Stimulated activated CD8-positive, alpha-beta memory T cell treated with anti-CD3 and anti-CD28 coated beads, Interleukin-15, amount 100 ng/mL, for 4 hours (primary cell): ENCODE measurements at regions not wholly inside any gene's neighbourhood (a gene's known extent, or its start where the extent isn't known, plus 50 kb on each side); places are given as distances from the start of the nearest gene placed in this dataset.

ENCODE experiments used
- DNase-seq, 2 donors: peaks; one replicate each; pipeline ENCODE4 v3.0.0-alpha.2; 2020; ENCODE audit warnings: low read depth in 2 of 2

DNA sequence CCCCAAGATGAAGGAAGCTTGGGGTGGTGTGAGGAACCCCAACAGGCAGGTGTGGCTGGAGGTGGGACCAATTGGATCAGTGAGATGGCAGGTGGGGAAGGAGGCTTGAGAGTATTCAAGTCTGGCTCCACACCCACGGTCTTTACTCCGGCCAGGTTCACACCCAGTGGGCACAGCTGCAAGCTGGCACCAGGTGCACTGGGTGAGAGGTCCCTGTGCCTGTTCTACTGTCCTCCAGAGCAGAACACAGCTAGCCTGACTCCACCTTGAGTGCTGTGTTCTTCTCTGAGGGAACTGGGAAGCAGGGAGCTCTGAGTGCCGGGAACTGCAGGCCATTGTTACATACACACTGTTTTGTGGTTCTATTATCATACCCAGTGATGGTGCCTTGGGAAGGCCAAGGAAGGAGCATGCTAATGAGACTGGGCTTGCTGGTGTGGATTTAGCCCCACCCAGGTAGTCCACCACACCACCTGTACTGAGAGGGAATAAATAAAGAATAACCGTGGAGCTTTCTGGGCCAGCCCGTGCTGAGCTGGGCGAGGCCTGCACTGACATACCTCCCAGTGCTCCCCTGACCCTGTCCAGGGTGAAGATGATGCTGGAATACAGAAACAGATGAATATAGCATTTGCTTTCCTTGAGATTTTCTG, 93.4 kb downstream of the ABHD5 start:
- no peak for DNase-seq

DNA sequence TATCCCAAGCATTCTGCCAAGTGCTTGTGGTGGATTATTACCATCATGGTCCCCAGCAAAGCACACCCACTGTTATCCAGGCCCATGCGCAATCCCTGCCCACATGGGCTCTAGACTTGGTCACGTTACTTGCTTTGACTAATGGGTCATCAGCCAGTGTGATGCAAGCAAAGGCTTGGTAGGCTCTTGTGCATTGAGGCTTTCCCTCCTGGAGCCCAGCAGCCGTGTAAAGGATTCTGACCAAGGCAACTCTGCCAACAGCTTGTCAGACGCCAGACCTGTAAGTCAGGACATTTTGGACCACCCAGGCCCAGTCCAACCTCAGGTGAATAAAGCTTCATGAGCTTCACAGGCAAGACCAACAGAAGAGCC, 93.9 kb downstream of the ABHD5 start:
- DNase-seq: no peak

DNA sequence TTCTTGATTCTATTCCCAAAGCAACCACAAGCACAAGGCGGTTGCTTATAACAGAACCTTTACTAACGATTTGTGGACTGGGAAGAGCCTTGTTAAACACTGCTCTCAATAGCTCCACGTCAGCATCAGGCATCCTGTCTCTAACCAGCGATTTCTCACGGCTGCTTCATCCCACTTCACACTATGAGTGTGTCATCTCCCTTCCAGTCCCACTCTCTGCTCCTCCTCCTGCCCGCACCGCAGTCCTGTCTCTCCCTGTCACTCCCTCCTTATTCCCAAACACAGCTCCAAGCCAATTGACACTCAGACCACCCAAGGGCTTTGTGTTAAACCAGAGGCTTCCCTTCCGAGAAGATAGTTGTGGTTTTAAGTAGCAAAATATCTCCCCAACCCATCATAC, 94.8 kb downstream of the ABHD5 start:
- DNase-seq: no peak

DNA sequence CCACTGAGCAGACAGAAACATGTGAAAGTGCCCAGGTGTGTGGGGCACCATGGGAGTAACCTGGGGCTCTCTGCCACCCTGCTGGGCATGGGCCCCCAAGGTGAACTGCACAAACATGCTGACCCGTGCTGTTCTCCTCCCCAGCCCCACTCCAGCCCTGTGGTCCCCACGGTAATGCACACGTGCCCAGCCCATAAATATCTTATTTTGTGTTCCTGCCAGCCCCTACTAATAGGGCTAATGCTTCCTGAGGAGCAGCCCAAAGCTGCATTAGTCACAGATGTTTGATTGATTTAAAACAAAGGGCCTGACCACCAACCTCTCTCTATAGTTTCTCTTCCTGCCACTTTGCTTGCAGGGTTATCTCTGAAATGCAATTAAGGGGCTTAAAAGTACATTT, 95.4 kb downstream of the ABHD5 start:
- DNase-seq: no peak

DNA sequence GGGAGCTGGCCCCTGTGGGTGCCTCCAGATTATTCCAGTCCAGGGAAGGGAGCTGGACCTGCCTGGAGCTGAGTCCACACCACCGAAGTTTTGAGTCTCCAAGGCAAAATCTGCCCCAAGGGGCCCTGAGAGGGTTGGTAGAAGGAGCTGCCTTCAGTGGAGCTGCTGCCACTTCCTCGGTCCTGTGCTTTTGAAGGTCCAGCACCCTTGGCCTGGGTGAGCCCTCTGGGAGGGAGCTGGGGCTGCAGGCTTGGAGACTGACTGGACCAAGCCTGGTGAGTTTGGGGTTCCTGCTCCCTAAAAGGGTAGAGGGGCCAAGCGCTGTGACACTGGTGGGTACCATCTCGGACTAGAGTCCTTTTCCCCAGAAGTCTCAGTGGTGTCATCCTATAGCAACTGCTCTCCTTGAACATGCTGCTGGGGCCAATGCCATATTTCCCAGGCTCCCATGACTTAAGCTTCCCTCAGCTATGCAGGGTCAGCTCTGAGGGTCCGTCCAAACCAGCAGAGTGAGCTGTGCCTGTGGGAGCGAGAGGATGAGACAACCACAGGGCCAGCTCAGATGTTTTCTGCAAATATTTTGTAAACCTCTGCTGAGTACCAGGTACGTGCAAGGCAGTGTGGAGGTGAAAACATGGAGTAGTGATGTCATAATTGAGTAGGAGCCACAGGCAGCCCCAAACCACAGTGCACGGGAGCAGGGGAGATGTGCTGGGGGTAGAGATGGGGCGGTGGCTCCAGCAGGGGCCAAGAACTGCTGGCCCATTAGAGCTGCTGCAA, 96.0 kb downstream of the ABHD5 start:
- no peak for DNase-seq

DNA sequence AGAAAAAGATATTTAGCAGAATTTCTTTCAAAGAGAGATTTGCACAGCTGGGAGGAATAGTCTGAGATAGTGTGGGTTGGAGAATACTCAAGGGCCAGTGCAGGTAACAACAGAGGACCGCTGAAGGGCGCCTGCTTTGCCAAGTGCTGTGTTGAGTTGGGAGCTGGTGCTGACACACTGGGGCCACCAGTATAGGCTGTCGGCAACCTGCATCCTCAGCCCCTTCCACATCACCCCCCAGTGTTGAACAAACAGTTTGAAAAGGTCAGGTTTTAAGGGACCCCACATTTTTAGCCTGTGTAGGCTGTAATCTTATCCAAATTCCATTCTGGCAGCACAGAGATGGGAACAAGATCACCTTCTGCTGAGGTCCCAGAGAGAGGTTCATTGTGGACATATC, 96.6 kb downstream of the ABHD5 start:
- DNase-seq: no peak

DNA sequence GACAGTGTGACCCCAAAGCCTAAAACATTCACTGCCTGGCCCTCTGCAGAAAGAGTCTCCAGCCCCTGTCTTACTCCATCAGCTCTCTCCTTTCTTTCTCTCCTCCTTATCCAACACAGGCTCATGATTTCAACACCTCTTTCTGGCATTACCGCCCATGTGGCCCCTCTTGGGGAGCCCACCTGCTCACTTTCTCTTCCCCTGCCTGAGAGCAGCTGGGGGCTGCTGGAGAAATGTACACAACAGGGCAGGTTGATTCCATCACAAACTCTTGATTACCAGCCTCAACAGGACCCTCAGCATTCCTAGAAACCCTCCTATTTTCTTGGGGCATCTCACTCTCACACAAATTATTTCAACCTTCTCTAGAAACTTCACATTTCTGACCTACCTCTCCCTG, 98.3 kb downstream of the ABHD5 start:
- DNase-seq: no peak

DNA sequence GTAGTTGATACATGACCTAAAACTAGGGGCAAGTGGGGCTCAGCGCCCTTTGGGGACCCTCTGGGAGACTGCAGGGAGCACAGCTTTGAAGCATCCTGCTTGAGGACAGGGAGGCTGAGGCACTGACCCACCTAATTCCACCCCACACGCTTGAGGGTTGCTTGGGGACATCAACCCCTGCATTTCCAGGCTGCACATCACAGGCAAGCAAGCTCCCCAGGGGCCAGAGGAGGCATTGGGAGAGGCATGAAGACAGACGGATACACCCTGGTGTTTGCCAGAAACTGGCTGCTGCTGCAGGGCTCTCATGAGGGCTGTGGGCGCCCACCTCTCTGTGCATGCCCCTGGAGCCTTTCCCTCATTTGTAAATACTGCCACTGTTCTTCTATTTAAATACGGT, 99.3 kb downstream of the ABHD5 start:
- DNase-seq: no peak

DNA sequence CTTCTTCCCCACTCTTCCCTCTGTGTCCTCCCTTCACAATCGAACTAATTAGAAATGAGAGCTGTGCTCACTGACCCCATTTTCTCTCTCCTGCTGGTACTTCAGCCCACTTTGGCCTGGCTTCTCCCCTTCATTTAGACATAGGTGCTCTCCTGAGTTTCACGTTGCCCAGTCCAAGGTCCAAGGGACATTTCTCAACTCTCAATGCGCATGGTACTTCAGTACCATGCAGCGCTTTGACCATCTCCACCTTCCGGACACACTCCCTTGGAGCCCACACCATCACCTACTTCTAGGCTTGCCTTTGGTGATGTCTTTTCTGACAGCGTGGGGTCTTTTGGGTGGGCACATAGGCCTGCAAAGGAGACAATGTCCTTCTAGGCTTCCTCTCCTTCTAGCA, 99.7 kb downstream of the ABHD5 start:
- DNase-seq: no peak

DNA sequence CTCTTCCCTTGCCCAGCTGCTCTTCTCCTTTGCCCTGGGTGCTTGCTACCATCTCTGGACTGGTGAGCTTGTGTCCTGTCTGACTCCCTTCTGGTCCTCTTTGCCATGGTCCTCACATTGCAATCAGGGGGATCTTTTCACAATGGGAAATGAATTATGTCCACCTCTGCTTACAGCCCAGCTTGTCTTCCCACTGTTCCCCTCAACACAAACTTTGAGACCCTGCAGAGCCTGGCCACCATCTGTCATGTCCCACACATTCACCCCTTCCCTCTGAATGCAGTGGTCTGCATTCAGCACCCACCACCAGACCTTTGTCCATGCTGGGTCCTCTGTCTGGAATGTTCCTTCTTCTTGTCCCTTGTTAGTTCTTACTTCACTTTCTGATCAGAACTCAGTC, 100.5 kb downstream of the ABHD5 start:
- DNase-seq: no peak

DNA sequence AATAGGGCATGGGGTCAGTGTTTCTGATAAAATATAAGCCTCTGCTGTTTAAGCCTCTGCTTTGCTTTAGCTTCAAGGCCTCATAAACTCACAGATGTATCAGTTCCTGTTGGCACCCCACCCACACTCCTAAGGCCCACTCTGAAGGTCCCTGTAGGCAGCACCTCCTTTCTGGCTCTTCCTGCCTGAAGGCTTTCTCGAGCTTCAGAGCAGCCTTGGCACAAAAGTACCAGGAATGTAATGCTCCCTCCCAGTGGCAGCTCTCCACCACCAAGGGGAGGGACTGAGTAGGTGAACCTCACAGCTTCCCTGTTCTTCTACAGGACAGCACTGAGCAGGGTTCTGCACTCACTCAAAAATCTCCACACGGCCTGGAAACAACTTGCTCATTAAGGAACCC, 102.2 kb downstream of the ABHD5 start:
- DNase-seq: no peak

DNA sequence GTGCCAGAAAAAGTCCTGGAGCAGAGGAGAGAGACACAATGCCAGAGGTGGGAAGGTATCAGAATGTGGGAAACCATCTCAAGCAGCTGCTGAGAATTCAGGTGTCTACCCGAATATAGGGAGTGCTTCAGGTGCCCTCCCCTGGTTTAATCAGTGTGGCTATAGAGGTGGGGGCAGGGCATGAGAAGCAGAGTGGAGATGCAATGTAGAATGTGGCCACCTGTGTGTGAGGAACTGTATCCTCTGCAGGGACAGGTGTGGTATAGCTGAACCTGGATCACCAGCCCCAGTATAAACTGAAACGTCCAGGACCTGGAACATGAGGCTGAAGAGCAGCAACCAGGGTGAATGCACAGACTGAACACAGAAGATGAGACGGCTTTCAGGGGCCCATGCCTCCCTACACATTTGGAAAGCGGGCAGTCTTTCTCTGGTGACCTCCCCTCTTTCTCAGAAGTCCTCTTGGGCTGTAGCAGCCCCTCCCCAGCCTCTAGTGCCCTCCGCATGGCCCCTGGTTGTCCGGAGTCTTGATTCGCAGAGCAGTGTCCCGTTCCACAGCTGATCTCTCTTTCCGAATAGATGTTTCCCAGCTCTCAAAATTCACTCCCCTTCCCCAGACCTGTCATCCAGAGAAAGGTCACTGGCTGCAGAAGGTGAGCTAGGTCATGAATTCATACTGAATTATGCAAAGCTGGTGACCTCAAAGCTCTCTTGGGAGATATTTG, 103.1 kb downstream of the ABHD5 start:
- no peak for DNase-seq

DNA sequence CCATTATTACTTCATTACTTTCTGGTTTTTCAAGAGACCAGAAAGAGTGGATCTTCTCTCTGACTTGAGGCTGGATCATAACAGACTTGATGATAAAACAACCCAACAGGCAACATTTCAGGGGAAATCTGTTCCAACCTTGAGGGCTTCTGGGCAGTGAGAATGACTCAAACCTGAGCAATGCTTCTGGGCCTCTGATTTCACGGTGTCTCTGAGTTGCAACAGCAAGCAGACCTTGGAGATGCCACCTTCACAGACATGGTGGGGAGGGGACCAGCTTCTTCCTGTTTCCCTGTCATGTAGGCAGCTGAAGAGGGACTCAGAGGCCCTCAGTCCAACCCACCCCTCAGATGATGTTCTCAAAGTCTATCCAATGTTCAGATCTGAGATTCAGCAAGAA, 104.0 kb downstream of the ABHD5 start:
- DNase-seq: no peak

DNA sequence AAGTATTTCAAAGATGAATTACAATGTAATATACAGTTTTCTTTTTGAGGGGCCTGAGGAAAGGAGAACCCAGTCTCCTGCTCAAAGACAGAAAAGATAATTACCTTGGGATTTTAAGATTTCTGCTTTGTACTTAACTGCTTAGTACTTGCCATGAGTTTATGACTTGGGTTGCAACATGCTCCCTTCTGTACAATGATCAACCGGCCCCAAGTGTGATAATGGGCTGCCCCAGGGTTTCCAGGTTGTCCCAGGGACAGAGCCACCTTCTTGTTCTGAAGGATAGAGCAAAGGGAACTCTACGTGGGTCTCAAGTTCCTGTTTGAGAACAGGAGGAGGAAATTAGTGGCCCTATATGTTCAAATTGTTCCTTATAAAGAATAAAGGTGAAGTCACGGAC, 104.8 kb downstream of the ABHD5 start:
- no peak for DNase-seq

DNA sequence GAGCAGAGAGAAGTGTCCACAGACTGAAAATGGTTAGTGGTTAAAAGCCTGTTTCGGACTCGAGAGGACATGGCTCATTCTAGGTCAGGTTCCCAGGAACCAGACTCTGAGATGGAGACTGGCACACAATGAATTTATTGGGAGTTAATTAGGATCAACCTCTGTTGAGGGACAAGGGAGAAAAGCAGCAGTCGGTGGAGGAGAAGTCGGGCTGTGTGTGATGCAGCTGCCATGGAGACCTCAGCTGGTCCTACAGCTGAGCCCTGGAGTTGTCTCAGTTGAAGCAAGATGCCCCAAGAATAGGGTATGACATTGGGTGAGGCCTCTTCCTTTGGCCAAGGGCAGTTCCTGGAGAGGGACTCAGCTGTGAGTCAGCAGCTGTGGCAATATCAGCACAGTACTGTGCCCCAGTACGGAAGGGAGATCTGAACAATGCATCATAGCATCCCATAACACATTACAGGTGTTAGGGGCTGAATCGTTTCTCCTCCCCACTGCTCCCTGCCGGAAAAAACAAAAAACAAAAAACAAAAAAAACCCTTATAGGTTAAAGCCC, 105.4 kb downstream of the ABHD5 start:
- no peak for DNase-seq

DNA sequence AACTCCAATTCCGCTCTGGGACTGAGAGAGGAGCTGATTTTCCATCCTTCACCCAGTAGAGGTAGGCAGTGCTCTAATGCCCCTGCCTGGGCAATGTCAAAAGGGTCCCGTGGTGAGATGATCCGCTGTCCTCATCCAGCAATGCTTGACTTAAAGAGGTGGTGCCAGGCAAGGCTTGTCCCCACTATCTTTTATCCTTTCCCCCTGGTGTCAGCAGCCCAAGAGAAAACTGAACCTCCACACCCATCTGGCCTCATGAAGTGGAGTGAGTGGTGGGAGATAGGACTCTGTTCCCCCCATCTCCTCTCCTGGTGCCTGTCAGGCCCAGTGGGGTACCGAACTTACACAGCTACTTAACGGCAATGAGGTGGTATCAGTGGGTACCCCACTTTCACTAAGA, 107.1 kb downstream of the ABHD5 start:
- DNase-seq: no peak

DNA sequence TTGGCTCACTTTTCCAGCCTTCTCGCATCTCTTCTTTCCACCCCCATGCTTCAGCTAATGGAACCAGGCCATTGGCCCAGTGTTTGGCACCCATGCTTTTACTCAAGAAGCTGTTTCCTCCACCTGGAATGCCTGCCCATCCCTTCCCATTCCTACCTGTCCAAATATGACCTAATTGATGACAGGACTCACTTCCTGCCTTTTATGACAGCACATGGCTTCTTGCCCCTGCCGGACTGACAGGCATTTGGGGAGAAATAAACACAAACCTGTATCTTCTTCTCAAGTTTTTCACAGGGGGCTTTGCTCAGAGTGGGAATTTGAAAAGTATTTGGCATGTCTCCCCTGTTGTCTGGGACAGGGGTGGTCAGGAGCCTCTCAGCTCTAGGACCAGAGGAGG, 120.1 kb downstream of the ABHD5 start:
- DNase-seq: no peak

DNA sequence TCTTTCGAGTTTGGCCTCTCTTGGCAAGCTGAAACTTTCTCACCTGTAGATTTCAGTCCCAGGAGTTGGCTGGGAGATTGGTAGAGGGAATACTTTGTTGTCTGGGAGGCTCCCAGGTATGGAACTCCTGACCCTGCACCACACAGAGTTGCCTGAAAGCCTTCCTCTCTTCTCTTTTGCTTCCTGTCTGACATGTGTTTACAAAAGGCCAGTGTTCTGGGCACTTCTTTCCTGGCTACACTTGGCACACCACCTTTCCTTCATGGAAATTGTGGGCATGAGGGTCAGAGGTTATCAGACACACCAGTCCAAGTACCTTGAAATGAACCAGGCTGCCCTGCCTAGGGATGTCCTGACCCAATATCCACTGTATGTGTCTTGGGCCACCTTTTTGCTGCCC, 123.7 kb downstream of the ABHD5 start:
- no peak for DNase-seq

DNA sequence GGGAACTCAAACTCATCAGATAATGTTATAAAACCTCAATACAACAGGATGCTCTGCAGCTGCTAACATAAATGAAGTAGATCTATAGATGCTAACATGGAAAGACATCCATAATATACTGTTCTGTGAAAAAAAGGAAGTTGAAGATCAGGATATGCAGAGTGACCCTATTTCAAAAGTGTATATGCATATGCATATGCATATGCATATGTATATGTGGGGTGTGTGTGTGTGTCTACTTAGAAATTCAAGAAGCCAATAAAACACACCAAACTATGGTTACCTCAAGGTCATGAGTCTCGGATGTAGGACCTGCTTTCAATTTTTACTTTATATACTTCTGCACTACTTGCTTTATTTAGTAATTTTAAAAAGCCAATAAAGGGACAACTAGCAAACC, 125.6 kb downstream of the ABHD5 start:
- no peak for DNase-seq

DNA sequence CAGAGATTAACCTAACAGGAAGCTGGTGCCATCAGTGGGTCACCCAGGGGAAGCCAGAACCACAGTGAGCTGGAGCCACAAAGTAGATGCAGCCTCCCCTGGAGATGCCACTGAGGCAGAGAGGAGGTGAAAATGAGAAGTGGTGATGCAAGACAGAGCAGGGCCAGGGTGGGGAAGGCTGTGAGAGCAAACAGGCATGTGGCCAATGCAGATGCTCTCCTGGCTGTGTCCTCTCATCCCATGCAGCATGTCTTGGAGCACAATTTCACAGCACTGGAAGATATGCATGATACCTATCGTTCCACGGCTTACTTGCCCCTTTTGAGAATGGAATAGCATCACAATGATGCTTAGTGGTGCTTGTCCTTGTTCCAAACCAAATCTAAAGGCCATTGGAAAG, 126.3 kb downstream of the ABHD5 start:
- DNase-seq: no peak

DNA sequence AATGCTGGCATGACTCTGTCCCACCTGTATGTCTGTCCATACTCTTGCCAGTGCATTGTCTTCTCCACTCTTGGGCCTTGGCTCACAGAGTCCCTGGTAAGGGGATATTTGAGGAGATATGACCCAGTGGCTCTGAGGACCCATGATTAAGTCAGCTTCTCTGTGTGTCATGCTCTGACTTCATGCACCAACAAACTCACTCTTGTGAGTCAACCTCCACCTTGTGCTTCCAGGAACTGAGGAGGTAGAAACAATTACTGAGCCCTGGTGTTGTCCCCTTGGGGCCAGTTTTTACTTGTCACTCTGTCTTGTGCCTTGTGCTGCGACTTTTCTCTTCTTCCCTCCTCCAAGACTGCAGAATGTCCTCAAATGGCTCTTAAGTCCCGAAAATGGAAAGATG, 127.1 kb downstream of the ABHD5 start:
- DNase-seq: no peak

DNA sequence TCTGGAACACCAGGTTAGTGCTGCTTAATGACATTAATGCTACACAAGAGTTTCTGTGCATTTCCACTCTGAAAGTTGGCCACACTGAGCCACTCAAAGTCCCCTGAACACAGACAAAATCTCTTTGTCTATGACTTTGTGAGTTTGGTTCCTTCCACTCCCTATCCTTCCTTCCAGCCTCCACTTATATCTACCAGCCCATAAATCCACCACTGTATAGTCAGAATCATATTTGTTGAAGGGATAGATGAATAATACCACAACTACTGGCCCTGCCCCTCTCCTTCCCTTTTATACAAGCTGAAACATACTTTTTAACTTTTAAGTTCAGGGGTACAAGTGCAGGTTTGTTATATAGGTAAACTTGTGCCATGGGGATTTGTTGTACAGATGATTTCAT, 127.5 kb downstream of the ABHD5 start:
- DNase-seq: no peak
